Stimulated activated naive CD8-positive, alpha-beta T cell treated with anti-CD3 and anti-CD28 coated beads, Interleukin-15, Interleukin-2, amounts not matched to agents 100 ng/mL and 50 ng/mL, for 24 hours (primary cell): ENCODE measurements at regions not wholly inside any gene's neighbourhood (a gene's known extent, or its start where the extent isn't known, plus 50 kb on each side); places are given as distances from the start of the nearest gene placed in this dataset.

ENCODE experiments used
- H3K27ac Mint-ChIP-seq: one replicate; pipeline ENCODE4 v1.8.0; 2021; ENCODE audit warnings: mild to moderate bottlenecking, mixed read lengths
- H3K27me3 Mint-ChIP-seq: one replicate; pipeline ENCODE4 v1.8.0; 2021; ENCODE audit warnings: mixed read lengths
- H3K36me3 Mint-ChIP-seq: one replicate; pipeline ENCODE4 v1.8.0; 2021; ENCODE audit warnings: low read depth, mixed read lengths
- H3K4me1 Mint-ChIP-seq: one replicate; pipeline ENCODE4 v1.8.0; 2021; ENCODE audit warnings: low read depth, mixed read lengths
- H3K4me3 Mint-ChIP-seq: one replicate; pipeline ENCODE4 v1.8.0; 2021; ENCODE audit warnings: mild to moderate bottlenecking, mixed read lengths
- H3K9me3 Mint-ChIP-seq: one replicate; pipeline ENCODE4 v1.8.0; 2021; ENCODE audit warnings: mixed read lengths

GRCh38 chr10:56298941-56299340 is 62.1 kb downstream of the ZWINT start:
- Mint-ChIP-seq H3K27me3 (no peaks in the 10 kb centered on the region), H3K27ac (no peak overlapping the region), H3K36me3 (no peaks in the 10 kb centered on the region), H3K9me3 (no peaks in the 10 kb centered on the region), H3K4me1 (no peaks in the 10 kb centered on the region), H3K4me3 (no peak overlapping the region)

- no peaks in the 10 kb centered on the region for H3K27me3 Mint-ChIP-seq
- no peaks in the 10 kb centered on the region for H3K36me3 Mint-ChIP-seq
- no peak overlapping the region for H3K27ac Mint-ChIP-seq
- no peaks in the 10 kb centered on the region for H3K9me3 Mint-ChIP-seq
- no peak overlapping the region for H3K4me3 Mint-ChIP-seq
- H3K4me1 Mint-ChIP-seq = no peaks in the 10 kb centered on the region
Measured at GRCh38 chr10:56296618-56297017, 64.4 kb downstream of the ZWINT start.

- H3K27me3 Mint-ChIP-seq = no peaks in the 10 kb centered on the region
- H3K36me3 Mint-ChIP-seq = no peaks in the 10 kb centered on the region
- no peak overlapping the region for H3K4me3 Mint-ChIP-seq
- H3K9me3 Mint-ChIP-seq = peaks cover 8% of the 10 kb centered on the region
- H3K27ac Mint-ChIP-seq = no peak overlapping the region
- no peaks in the 10 kb centered on the region for H3K4me1 Mint-ChIP-seq
Measured at GRCh38 chr10:56288403-56288802, 72.7 kb downstream of the ZWINT start.

GRCh38 chr10:56286096-56286495 is 75.0 kb downstream of the ZWINT start:
- H3K36me3 Mint-ChIP-seq = no peaks in the 10 kb centered on the region

GRCh38 chr10:56279270-56279669 is 81.8 kb downstream of the ZWINT start:
- H3K27ac Mint-ChIP-seq = no peak overlapping the region
- H3K27me3 Mint-ChIP-seq = no peaks in the 10 kb centered on the region
- H3K9me3 Mint-ChIP-seq = peaks cover 3% of the 10 kb centered on the region
- no peaks in the 10 kb centered on the region for H3K4me1 Mint-ChIP-seq
- H3K4me3 Mint-ChIP-seq = no peak overlapping the region
- no peaks in the 10 kb centered on the region for H3K36me3 Mint-ChIP-seq

More at GRCh38 chr10:56286096-56286495, 75.0 kb downstream of the ZWINT start:
- H3K4me1 Mint-ChIP-seq = no peaks in the 10 kb centered on the region
- H3K27me3 Mint-ChIP-seq = no peaks in the 10 kb centered on the region
- H3K9me3 Mint-ChIP-seq = peaks cover 5% of the 10 kb centered on the region
- no peak overlapping the region for H3K27ac Mint-ChIP-seq
- H3K4me3 Mint-ChIP-seq = no peak overlapping the region

- H3K4me1 Mint-ChIP-seq = no peaks in the 10 kb centered on the region
- H3K4me3 Mint-ChIP-seq = no peak overlapping the region
- no peaks in the 10 kb centered on the region for H3K36me3 Mint-ChIP-seq
- H3K27ac Mint-ChIP-seq = no peak overlapping the region
- no peaks in the 10 kb centered on the region for H3K27me3 Mint-ChIP-seq
- no peaks in the 10 kb centered on the region for H3K9me3 Mint-ChIP-seq
Measured at GRCh38 chr10:56269181-56269580, 91.9 kb downstream of the ZWINT start.

GRCh38 chr10:56266120-56266519 is 94.9 kb downstream of the ZWINT start:
- Mint-ChIP-seq H3K4me3 (no peak overlapping the region), H3K4me1 (no peaks in the 10 kb centered on the region), H3K9me3 (no peaks in the 10 kb centered on the region), H3K36me3 (no peaks in the 10 kb centered on the region), H3K27ac (no peak overlapping the region), H3K27me3 (no peaks in the 10 kb centered on the region)

- Mint-ChIP-seq H3K4me3 (no peak overlapping the region), H3K36me3 (no peaks in the 10 kb centered on the region), H3K4me1 (no peaks in the 10 kb centered on the region), H3K27ac (no peak overlapping the region), H3K9me3 (peaks cover 2% of the 10 kb centered on the region), H3K27me3 (no peaks in the 10 kb centered on the region)
Measured at GRCh38 chr10:56258991-56259390, 102.1 kb downstream of the ZWINT start.

GRCh38 chr10:56258378-56258777 is 102.7 kb downstream of the ZWINT start:
- no peaks in the 10 kb centered on the region for H3K36me3 Mint-ChIP-seq
- H3K27me3 Mint-ChIP-seq = no peaks in the 10 kb centered on the region
- H3K4me1 Mint-ChIP-seq = no peaks in the 10 kb centered on the region
- no peak overlapping the region for H3K27ac Mint-ChIP-seq
- H3K4me3 Mint-ChIP-seq = no peak overlapping the region
- peaks cover 3% of the 10 kb centered on the region for H3K9me3 Mint-ChIP-seq

GRCh38 chr10:56255298-56255697 is 105.8 kb downstream of the ZWINT start:
- no peaks in the 10 kb centered on the region for H3K27me3 Mint-ChIP-seq
- no peak overlapping the region for H3K4me3 Mint-ChIP-seq
- peaks cover 8% of the 10 kb centered on the region for H3K9me3 Mint-ChIP-seq
- no peak overlapping the region for H3K27ac Mint-ChIP-seq
- H3K36me3 Mint-ChIP-seq = no peaks in the 10 kb centered on the region
- no peaks in the 10 kb centered on the region for H3K4me1 Mint-ChIP-seq

GRCh38 chr10:56240471-56240870 is 120.6 kb downstream of the ZWINT start:
- Mint-ChIP-seq H3K9me3 (no peaks in the 10 kb centered on the region), H3K27me3 (no peaks in the 10 kb centered on the region)

GRCh38 chr10:56231436-56231835 is 129.6 kb downstream of the ZWINT start:
- no peak overlapping the region for H3K4me3 Mint-ChIP-seq
- no peaks in the 10 kb centered on the region for H3K36me3 Mint-ChIP-seq
- no peaks in the 10 kb centered on the region for H3K27me3 Mint-ChIP-seq
- no peaks in the 10 kb centered on the region for H3K9me3 Mint-ChIP-seq
- H3K27ac Mint-ChIP-seq = no peak overlapping the region
- H3K4me1 Mint-ChIP-seq = no peaks in the 10 kb centered on the region

More at GRCh38 chr10:56240471-56240870, 120.6 kb downstream of the ZWINT start:
- no peaks in the 10 kb centered on the region for H3K36me3 Mint-ChIP-seq
- no peak overlapping the region for H3K27ac Mint-ChIP-seq
- H3K4me3 Mint-ChIP-seq = no peak overlapping the region
- no peaks in the 10 kb centered on the region for H3K4me1 Mint-ChIP-seq

- no peaks in the 10 kb centered on the region for H3K4me1 Mint-ChIP-seq
- no peak overlapping the region for H3K4me3 Mint-ChIP-seq
- no peaks in the 10 kb centered on the region for H3K27me3 Mint-ChIP-seq
- no peak overlapping the region for H3K27ac Mint-ChIP-seq
- no peaks in the 10 kb centered on the region for H3K36me3 Mint-ChIP-seq
- no peaks in the 10 kb centered on the region for H3K9me3 Mint-ChIP-seq
Measured at GRCh38 chr10:56222237-56222636, 138.8 kb downstream of the ZWINT start.

GRCh38 chr10:56212951-56213350 is 148.1 kb downstream of the ZWINT start:
- Mint-ChIP-seq H3K4me3 (no peak overlapping the region), H3K9me3 (peaks cover 23% of the 10 kb centered on the region), H3K27me3 (no peaks in the 10 kb centered on the region)

GRCh38 chr10:56181607-56182006 is 179.5 kb downstream of the ZWINT start:
- Mint-ChIP-seq H3K27ac (no peak overlapping the region), H3K27me3 (no peaks in the 10 kb centered on the region), H3K9me3 (peaks cover 8% of the 10 kb centered on the region), H3K4me1 (no peaks in the 10 kb centered on the region), H3K36me3 (no peaks in the 10 kb centered on the region), H3K4me3 (no peak overlapping the region)

More at GRCh38 chr10:56212951-56213350, 148.1 kb downstream of the ZWINT start:
- Mint-ChIP-seq H3K27ac (no peak overlapping the region), H3K36me3 (no peaks in the 10 kb centered on the region), H3K4me1 (no peaks in the 10 kb centered on the region)

GRCh38 chr10:56178210-56178609 is 182.8 kb downstream of the ZWINT start:
- H3K9me3 Mint-ChIP-seq = no peaks in the 10 kb centered on the region
- H3K27ac Mint-ChIP-seq = no peak overlapping the region
- no peaks in the 10 kb centered on the region for H3K36me3 Mint-ChIP-seq
- no peaks in the 10 kb centered on the region for H3K27me3 Mint-ChIP-seq
- no peak overlapping the region for H3K4me3 Mint-ChIP-seq
- no peaks in the 10 kb centered on the region for H3K4me1 Mint-ChIP-seq
